HCT116 (cell line): ENCODE measurements at regions not wholly inside any gene's neighbourhood (a gene's known extent, or its start where the extent isn't known, plus 50 kb on each side); places are given as distances from the start of the nearest gene placed in this dataset.

Experiments used
- ATAC-seq: fragments of 200-7000 bp; cut with Tn5 transposase; 2 replicates; pipeline ENCODE4 v1.9.1; 2020; ENCODE audit warnings: mild to moderate bottlenecking, moderate library complexity
- BruUV-seq: library from RNA; stranded (reverse); fragments of 400-500 nt; replicated peaks from 2 replicates; lab custom pipeline; 2021; lab: Mats Ljungman, UMichigan
- CTCF ChIA-PET: fragments of 300-600 bp; sonication (Branson Sonifier 250); formaldehyde crosslinking; loops from one replicate; lab custom pipeline; 2021; ENCODE audit warnings: antibody characterized with exemption; lab: Charles Lee
- POLR2A ChIA-PET: fragments of 300-600, 350-600 bp; sonication (Branson Sonifier 250); formaldehyde crosslinking; loops from one replicate; lab custom pipeline; 2021; ENCODE audit warnings: antibody characterized with exemption; lab: Charles Lee
- RAD21 ChIA-PET, 2 experiments: fragments of 300-600 bp; sonication (Branson Sonifier 250); formaldehyde crosslinking; loops; one replicate each; lab custom pipeline; 2023; ENCODE audit warnings: low total read pairs in 2 of 2; ENCODE audit not compliant: uncharacterized antibody in 2 of 2, unreplicated experiment in 2 of 2, low non-redundant PET in 1 of 2; lab: Charles Lee
- DNase-seq: peaks from one replicate; pipeline ENCODE4 v3.0.0-alpha.2; 2010; ENCODE audit warnings: low read depth, low spot score
- H2AFZ ChIP-seq: fragments of 200-600 bp; shearing (Covaris generic), sonication (generic); 2 replicates; pipeline ENCODE4 v1.6.1; 2017; ENCODE audit warnings: low read depth, mixed run types, mixed read lengths, antibody characterized with exemption, low read length; ENCODE audit not compliant: poor library complexity, severe bottlenecking
- H3K27ac ChIP-seq: 2 replicates; pipeline ENCODE4 v1.5.1; 2012; ENCODE audit warnings: low read depth, low read length
- H3K27me3 ChIP-seq: fragments of 200-600 bp; sonication (generic); 2 replicates; pipeline ENCODE4 v1.6.1; 2016; ENCODE audit warnings: mixed run types, low read length, mixed read lengths; ENCODE audit not compliant: insufficient read depth
- H3K36me3 ChIP-seq, 2 experiments: fragments of 200-500 bp in 1 of 2; fragments of 200-600 bp in 1 of 2; sonication (Bioruptor generic) in 1 of 2; sonication (generic) in 1 of 2; 2 replicates each; pipeline versions ENCODE4 v1.5.1 to v1.6.1; 2014 to 2016; ENCODE audit warnings: low read length in 2 of 2, inconsistent platforms in 1 of 2, mixed read lengths in 1 of 2, mixed run types in 1 of 2; ENCODE audit not compliant: insufficient read depth in 2 of 2, control insufficient read depth in 1 of 2
- H3K4me1 ChIP-seq, 2 experiments: fragments of 200-600 bp in 1 of 2; sonication (generic) in 1 of 2; 2 replicates each; pipeline versions ENCODE4 v1.5.1 to v1.6.1; 2012 to 2017; ENCODE audit warnings: low read length in 2 of 2, inconsistent platforms in 1 of 2, mild to moderate bottlenecking in 1 of 2, mixed read lengths in 1 of 2, mixed run types in 1 of 2, moderate library complexity in 1 of 2; ENCODE audit not compliant: insufficient read depth in 2 of 2, control insufficient read depth in 1 of 2
- H3K4me2 ChIP-seq: fragments of 200-600 bp; sonication (generic); 2 replicates; pipeline ENCODE4 v1.6.1; 2017; ENCODE audit warnings: mixed run types, low read length, mixed read lengths
- H3K4me3 ChIP-seq, 2 experiments: fragments of 200-600 bp in 1 of 2; sonication (generic) in 1 of 2; replicated peaks in 1 of 2; 2 replicates each; pipeline ENCODE4 v1.5.1; 2011 to 2016; ENCODE audit warnings: low read length in 2 of 2, control low read depth in 1 of 2, low read depth in 1 of 2, mild to moderate bottlenecking in 1 of 2, mixed read lengths in 1 of 2, mixed run types in 1 of 2
- H3K79me2 ChIP-seq: fragments of 200-600 bp; sonication (generic); 2 replicates; pipeline ENCODE4 v1.6.1; 2017; ENCODE audit warnings: mild to moderate bottlenecking, mixed run types, low read length, moderate library complexity, mixed read lengths; ENCODE audit not compliant: insufficient read depth
- H3K9ac ChIP-seq: fragments of 200-600 bp; sonication (generic); 2 replicates; pipeline ENCODE4 v1.6.1; 2016; ENCODE audit warnings: low read length, mixed read lengths
- H3K9me2 ChIP-seq: fragments of 200-600 bp; sonication (generic), shearing (Covaris generic); 2 replicates; pipeline ENCODE4 v1.6.1; 2017; ENCODE audit warnings: mixed run types, mild to moderate bottlenecking, moderate library complexity; ENCODE audit not compliant: insufficient read depth
- H3K9me3 ChIP-seq, 2 experiments: fragments of 200-500 bp in 1 of 2; fragments of 200-600 bp in 1 of 2; sonication (Bioruptor generic) in 1 of 2; sonication (generic) in 1 of 2; 2 replicates each; pipeline ENCODE4 v1.6.1; 2014 to 2017; ENCODE audit warnings: low read length in 2 of 2, mixed read lengths in 2 of 2, inconsistent platforms in 1 of 2, low read depth in 1 of 2, mild to moderate bottlenecking in 1 of 2, mixed run types in 1 of 2, moderate library complexity in 1 of 2; ENCODE audit not compliant: control insufficient read depth in 1 of 2, insufficient read depth in 1 of 2
- H4K20me1 ChIP-seq: fragments of 200-600 bp; sonication (generic), shearing (Covaris generic); 2 replicates; pipeline ENCODE4 v1.6.1; 2017; ENCODE audit warnings: mixed run types, mild to moderate bottlenecking, moderate library complexity; ENCODE audit not compliant: insufficient read depth
- ATF3 ChIP-seq: IDR thresholded peaks from 2 replicates; pipeline ENCODE4 v1.6.1; 2012
- CBX3 ChIP-seq: IDR thresholded peaks from 2 replicates; pipeline ENCODE4 v1.6.1; 2012; ENCODE audit warnings: low read depth
- CEBPB ChIP-seq: IDR thresholded peaks from 2 replicates; pipeline ENCODE4 v1.6.1; 2012; ENCODE audit warnings: low read depth
- CTCF ChIP-seq, 3 experiments: fragments of 200-600 bp in 1 of 3; sonication (generic) in 1 of 3; IDR thresholded peaks in 2 of 3; conservative IDR thresholded peaks in 1 of 3; 2 replicates each; pipeline ENCODE4 v1.5.1; 2012 to 2017; ENCODE audit warnings: low read depth in 2 of 3, low read length in 2 of 3, antibody characterized with exemption in 1 of 3, borderline replicate concordance in 1 of 3, control low read depth in 1 of 3, mild to moderate bottlenecking in 1 of 3, mixed read lengths in 1 of 3, mixed run types in 1 of 3, moderate library complexity in 1 of 3; ENCODE audit not compliant: insufficient read depth in 1 of 3
- EGR1 ChIP-seq: IDR thresholded peaks from 2 replicates; pipeline ENCODE4 v1.6.1; 2012; ENCODE audit warnings: low read depth
- ELF1 ChIP-seq: IDR thresholded peaks from 2 replicates; pipeline ENCODE4 v1.6.1; 2012; ENCODE audit warnings: low read depth, borderline replicate concordance
- EZH2phosphoT487 ChIP-seq: fragments of 200-600 bp; IDR thresholded peaks from 2 replicates; pipeline ENCODE4 v1.6.1; 2018; ENCODE audit warnings: antibody characterized with exemption, borderline replicate concordance
- FOSL1 ChIP-seq: IDR thresholded peaks from 2 replicates; pipeline ENCODE4 v1.6.1; 2012; ENCODE audit warnings: low read depth
- POLR2A ChIP-seq: IDR thresholded peaks from 2 replicates; pipeline ENCODE4 v1.7.0; 2011; ENCODE audit warnings: borderline replicate concordance; ENCODE audit not compliant: insufficient read depth, insufficient read length; ENCODE audit errors: extremely low read depth
- REST ChIP-seq: IDR thresholded peaks from 2 replicates; pipeline ENCODE4 v1.6.1; 2012; ENCODE audit warnings: low read depth
- SIN3A ChIP-seq: IDR thresholded peaks from 2 replicates; pipeline ENCODE4 v1.6.1; 2012; ENCODE audit warnings: low read depth
- SP1 ChIP-seq: IDR thresholded peaks from 2 replicates; pipeline ENCODE4 v1.6.1; 2012; ENCODE audit warnings: low read depth
- TCF7L2 ChIP-seq: IDR thresholded peaks from 2 replicates; pipeline ENCODE4 v1.7.0; 2011; ENCODE audit warnings: borderline replicate concordance, inconsistent platforms; ENCODE audit not compliant: insufficient read depth, insufficient read length; ENCODE audit errors: extremely low read depth
- YY1 ChIP-seq: IDR thresholded peaks from 2 replicates; pipeline ENCODE4 v1.6.1; 2011; ENCODE audit warnings: low read length, low read depth, moderate library complexity, mild to moderate bottlenecking; ENCODE audit not compliant: insufficient replicate concordance; ENCODE audit errors: extremely low read depth
- ZFX ChIP-seq: fragments of 450-650 bp; IDR thresholded peaks from 2 replicates; pipeline ENCODE4 v1.6.1; 2017
- ZNF274 ChIP-seq: fragments of 200-500 bp; sonication (Bioruptor generic); IDR thresholded peaks from 2 replicates; pipeline ENCODE4 v1.6.1; 2014; ENCODE audit warnings: mild to moderate bottlenecking, low read depth, low read length, inconsistent platforms
- intact Hi-C: fragments of 100-400 bp; cut with micrococcal nuclease; formaldehyde crosslinking; loops from 2 replicates; pipeline ENCODE4 v1.10.0; 2022
- TF ChIP-seq, protein P1 (sequence below): IDR thresholded peaks from 2 replicates; pipeline ENCODE4 v1.6.1; 2012
- TF ChIP-seq, protein P2 (sequence below): IDR thresholded peaks from 2 replicates; pipeline ENCODE4 v1.6.1; 2011; ENCODE audit warnings: mild to moderate bottlenecking, low read length, moderate library complexity; ENCODE audit not compliant: insufficient replicate concordance; ENCODE audit errors: extremely low read depth

- Histone ChIP-seq H3K27me3 (no peaks in the 10 kb centered on the region), H3K4me2 (no peak overlapping the region), H3K9me3 (peaks cover 0 to 4% of the 10 kb centered on the region in 2 experiments; a peak in 1 of 4 replicates), H3K27ac (no peak overlapping the region), H3K9ac (no peak overlapping the region), H3K9me2 (no peaks in the 10 kb centered on the region), H3K79me2 (no peaks in the 10 kb centered on the region), H4K20me1 (no peaks in the 10 kb centered on the region), H3K36me3 (no peaks in the 10 kb centered on the region), H3K4me1 (no peaks in the 10 kb centered on the region), H2AFZ (no peak overlapping the region), H3K4me3 (no peak overlapping the region)
- BruUV-seq = no TSS peak
- CTCF ChIA-PET = no interaction called here
- POLR2A ChIA-PET = no interaction called here
- ATAC-seq (no peak), DNase-seq (no peak)
- RAD21 ChIA-PET = no interaction called here
- intact Hi-C loops = no loop called here
- TF ChIP-seq SIN3A (no peak), EZH2phosphoT487 (no peak), FOSL1 (no peak), CBX3 (no peak), REST (no peak), CEBPB (no peak), EGR1 (no peak), ZFX (no peak), YY1 (no peak), CTCF (IDR thresholded peaks at IDR 0.05 in 2 of 3, conservative IDR thresholded peaks at IDR 0.05 in 1 of 3; ENCODE audit: borderline replicate concordance in 1 of 3, insufficient read depth in 1 of 3, low read depth in 2 of 3, low read length in 2 of 3) (no peak), ZNF274 (no peak), SP1 (no peak), TCF7L2 (no peak), ELF1 (no peak), POLR2A (no peak), ATF3 (no peak)
- TF ChIP-seq, protein P1, sequence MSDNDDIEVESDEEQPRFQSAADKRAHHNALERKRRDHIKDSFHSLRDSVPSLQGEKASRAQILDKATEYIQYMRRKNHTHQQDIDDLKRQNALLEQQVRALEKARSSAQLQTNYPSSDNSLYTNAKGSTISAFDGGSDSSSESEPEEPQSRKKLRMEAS = no peak
- TF ChIP-seq, protein P2, sequence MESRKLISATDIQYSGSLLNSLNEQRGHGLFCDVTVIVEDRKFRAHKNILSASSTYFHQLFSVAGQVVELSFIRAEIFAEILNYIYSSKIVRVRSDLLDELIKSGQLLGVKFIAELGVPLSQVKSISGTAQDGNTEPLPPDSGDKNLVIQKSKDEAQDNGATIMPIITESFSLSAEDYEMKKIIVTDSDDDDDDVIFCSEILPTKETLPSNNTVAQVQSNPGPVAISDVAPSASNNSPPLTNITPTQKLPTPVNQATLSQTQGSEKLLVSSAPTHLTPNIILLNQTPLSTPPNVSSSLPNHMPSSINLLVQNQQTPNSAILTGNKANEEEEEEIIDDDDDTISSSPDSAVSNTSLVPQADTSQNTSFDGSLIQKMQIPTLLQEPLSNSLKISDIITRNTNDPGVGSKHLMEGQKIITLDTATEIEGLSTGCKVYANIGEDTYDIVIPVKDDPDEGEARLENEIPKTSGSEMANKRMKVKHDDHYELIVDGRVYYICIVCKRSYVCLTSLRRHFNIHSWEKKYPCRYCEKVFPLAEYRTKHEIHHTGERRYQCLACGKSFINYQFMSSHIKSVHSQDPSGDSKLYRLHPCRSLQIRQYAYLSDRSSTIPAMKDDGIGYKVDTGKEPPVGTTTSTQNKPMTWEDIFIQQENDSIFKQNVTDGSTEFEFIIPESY = no peak
- TF ChIP-seq, all 23 proteins: peak for 0
These were observed 60.9 kb upstream of the SMAD1 start for GRCh38 chr4:145420595-145421214.
